GM12891 (cell line): ENCODE measurements at regions not wholly inside any gene's neighbourhood (a gene's known extent, or its start where the extent isn't known, plus 50 kb on each side); places are given as distances from the start of the nearest gene placed in this dataset.

Source experiments
- POLR2A ChIP-seq: IDR thresholded peaks from 2 replicates; pipeline ENCODE4 v1.6.1; 2011; ENCODE audit warnings: low read depth, low read length, control low read depth
- POU2F2 ChIP-seq: IDR thresholded peaks from 2 replicates; pipeline ENCODE4 v1.6.1; 2011; ENCODE audit warnings: low read depth, mild to moderate bottlenecking, control low read depth, low read length, moderate library complexity
- SPI1 ChIP-seq: IDR thresholded peaks from 2 replicates; pipeline ENCODE4 v1.6.1; 2011; ENCODE audit warnings: low read depth, low read length, control low read depth
- TAF1 ChIP-seq: IDR thresholded peaks from 2 replicates; pipeline ENCODE4 v1.6.1; 2011; ENCODE audit warnings: low read depth, low read length, control low read depth

- no peak for TF ChIP-seq POLR2A
- no peak for TF ChIP-seq TAF1
- no peak for TF ChIP-seq SPI1
- no peak for TF ChIP-seq POU2F2
These were observed 434.5 kb downstream of the SHISA9 start for GRCh38 chr16:13335879-13336278.
